Osteoblast (primary cell): ENCODE measurements at regions not wholly inside any gene's neighbourhood (a gene's known extent, or its start where the extent isn't known, plus 50 kb on each side); places are given as distances from the start of the nearest gene placed in this dataset.
A peak's percentile ranks its signal among the peaks of the same experiment; 100 is the strongest.
"Not testable (repeated sequence)": the region's sequence is repeated elsewhere in the genome, so short reads cannot be mapped to it uniquely, and the experiment has no call there.

Experiments
- DNase-seq: peaks from one replicate; pipeline ENCODE4 v3.0.0; 2011; ENCODE audit warnings: low spot score, mixed read lengths; ENCODE audit not compliant: insufficient read length; ENCODE audit errors: missing footprints
- H2AFZ ChIP-seq: 2 replicates; pipeline ENCODE4 v1.6.0; 2011; ENCODE audit warnings: mild to moderate bottlenecking, low read length
- H3K27ac ChIP-seq: 2 replicates; pipeline ENCODE4 v1.5.1; 2011; ENCODE audit warnings: mild to moderate bottlenecking, low read depth, low read length, moderate library complexity
- H3K27me3 ChIP-seq: 2 replicates; pipeline ENCODE4 v1.6.0; 2012; ENCODE audit warnings: mild to moderate bottlenecking, control low read depth, inconsistent platforms, low read length, moderate library complexity; ENCODE audit not compliant: insufficient read depth
- H3K36me3 ChIP-seq: 2 replicates; pipeline ENCODE4 v1.5.1; 2011; ENCODE audit warnings: mild to moderate bottlenecking, low read length, control low read depth, moderate library complexity; ENCODE audit not compliant: insufficient read depth
- H3K4me1 ChIP-seq: 2 replicates; pipeline ENCODE4 v1.5.1; 2011; ENCODE audit warnings: mild to moderate bottlenecking, low read length, control low read depth, moderate library complexity; ENCODE audit not compliant: insufficient read depth
- H3K4me2 ChIP-seq: 2 replicates; pipeline ENCODE4 v1.6.0; 2011; ENCODE audit warnings: mild to moderate bottlenecking, low read length; ENCODE audit not compliant: insufficient read depth
- H3K4me3 ChIP-seq: fragments of 200-600 bp; sonication (generic); 3 replicates; pipeline ENCODE4 v1.5.1; 2012; ENCODE audit warnings: mild to moderate bottlenecking, low read length, inconsistent platforms; ENCODE audit not compliant: insufficient read depth
- H3K79me2 ChIP-seq: 2 replicates; pipeline ENCODE4 v1.6.0; 2012; ENCODE audit warnings: mild to moderate bottlenecking, low read length, control low read depth, inconsistent platforms; ENCODE audit not compliant: insufficient read depth
- H3K9me3 ChIP-seq: 2 replicates; pipeline ENCODE4 v1.5.1; 2011; ENCODE audit warnings: low read depth, low read length, control low read depth
- H4K20me1 ChIP-seq: 2 replicates; pipeline ENCODE4 v1.6.0; 2012; ENCODE audit warnings: mild to moderate bottlenecking, low read length, control low read depth; ENCODE audit not compliant: insufficient read depth
- TF ChIP-seq, protein P1 (sequence below): IDR thresholded peaks from 2 replicates; pipeline ENCODE4 v1.5.1; 2011; ENCODE audit warnings: mild to moderate bottlenecking, low read depth, low read length, moderate library complexity; ENCODE audit errors: extremely low read depth

DNA sequence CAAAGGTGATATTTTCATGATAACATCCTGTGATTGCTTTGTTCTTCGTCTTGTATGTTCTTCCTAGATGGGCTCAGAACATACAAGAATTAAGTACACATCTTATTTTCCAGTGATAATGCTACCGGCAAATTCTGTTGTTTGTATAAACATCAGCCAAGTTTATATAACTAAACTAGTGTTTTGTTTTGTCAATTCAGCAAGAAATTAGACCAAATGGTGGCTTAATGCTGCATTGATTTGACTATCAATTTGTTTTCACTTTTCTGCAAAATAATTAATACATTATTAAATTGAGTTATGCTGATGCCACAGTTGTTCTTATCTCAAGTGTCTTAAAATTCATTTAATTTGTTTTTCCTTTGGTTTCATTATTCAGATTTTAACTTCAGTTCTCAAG lies 177.7 kb downstream of the OR4F29 start:
- not testable (repeated sequence) for H3K4me3 ChIP-seq, H3K4me2 ChIP-seq, H3K36me3 ChIP-seq, H3K9me3 ChIP-seq, H3K4me1 ChIP-seq, H3K27ac ChIP-seq, H4K20me1 ChIP-seq, H3K79me2 ChIP-seq, H2AFZ ChIP-seq, H3K27me3 ChIP-seq, DNase-seq

DNA sequence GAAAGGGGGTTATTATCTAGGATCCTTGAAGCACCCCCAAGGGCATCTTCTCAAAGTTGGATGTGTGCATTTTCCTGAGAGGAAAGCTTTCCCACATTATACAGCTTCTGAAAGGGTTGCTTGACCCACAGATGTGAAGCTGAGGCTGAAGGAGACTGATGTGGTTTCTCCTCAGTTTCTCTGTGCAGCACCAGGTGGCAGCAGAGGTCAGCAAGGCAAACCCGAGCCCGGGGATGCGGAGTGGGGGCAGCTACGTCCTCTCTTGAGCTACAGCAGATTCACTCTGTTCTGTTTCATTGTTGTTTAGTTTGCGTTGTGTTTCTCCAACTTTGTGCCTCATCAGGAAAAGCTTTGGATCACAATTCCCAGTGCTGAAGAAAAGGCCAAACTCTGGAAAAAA lies 183.7 kb downstream of the OR4F29 start:
- not testable (repeated sequence) for H3K4me1 ChIP-seq, H3K36me3 ChIP-seq, DNase-seq, H3K4me2 ChIP-seq, H3K9me3 ChIP-seq, H4K20me1 ChIP-seq, H3K4me3 ChIP-seq, H3K27me3 ChIP-seq, H3K27ac ChIP-seq, H3K79me2 ChIP-seq, H2AFZ ChIP-seq
- TF ChIP-seq, protein P1, sequence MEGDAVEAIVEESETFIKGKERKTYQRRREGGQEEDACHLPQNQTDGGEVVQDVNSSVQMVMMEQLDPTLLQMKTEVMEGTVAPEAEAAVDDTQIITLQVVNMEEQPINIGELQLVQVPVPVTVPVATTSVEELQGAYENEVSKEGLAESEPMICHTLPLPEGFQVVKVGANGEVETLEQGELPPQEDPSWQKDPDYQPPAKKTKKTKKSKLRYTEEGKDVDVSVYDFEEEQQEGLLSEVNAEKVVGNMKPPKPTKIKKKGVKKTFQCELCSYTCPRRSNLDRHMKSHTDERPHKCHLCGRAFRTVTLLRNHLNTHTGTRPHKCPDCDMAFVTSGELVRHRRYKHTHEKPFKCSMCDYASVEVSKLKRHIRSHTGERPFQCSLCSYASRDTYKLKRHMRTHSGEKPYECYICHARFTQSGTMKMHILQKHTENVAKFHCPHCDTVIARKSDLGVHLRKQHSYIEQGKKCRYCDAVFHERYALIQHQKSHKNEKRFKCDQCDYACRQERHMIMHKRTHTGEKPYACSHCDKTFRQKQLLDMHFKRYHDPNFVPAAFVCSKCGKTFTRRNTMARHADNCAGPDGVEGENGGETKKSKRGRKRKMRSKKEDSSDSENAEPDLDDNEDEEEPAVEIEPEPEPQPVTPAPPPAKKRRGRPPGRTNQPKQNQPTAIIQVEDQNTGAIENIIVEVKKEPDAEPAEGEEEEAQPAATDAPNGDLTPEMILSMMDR: peak; percentile 35
